ELR (cell line): ENCODE measurements at regions not wholly inside any gene's neighbourhood (a gene's known extent, or its start where the extent isn't known, plus 50 kb on each side); places are given as distances from the start of the nearest gene placed in this dataset.

Experiments
- DNase-seq: peaks from one replicate; pipeline ENCODE4 v3.0.0-alpha.2; 2015; ENCODE audit warnings: low read depth

DNA sequence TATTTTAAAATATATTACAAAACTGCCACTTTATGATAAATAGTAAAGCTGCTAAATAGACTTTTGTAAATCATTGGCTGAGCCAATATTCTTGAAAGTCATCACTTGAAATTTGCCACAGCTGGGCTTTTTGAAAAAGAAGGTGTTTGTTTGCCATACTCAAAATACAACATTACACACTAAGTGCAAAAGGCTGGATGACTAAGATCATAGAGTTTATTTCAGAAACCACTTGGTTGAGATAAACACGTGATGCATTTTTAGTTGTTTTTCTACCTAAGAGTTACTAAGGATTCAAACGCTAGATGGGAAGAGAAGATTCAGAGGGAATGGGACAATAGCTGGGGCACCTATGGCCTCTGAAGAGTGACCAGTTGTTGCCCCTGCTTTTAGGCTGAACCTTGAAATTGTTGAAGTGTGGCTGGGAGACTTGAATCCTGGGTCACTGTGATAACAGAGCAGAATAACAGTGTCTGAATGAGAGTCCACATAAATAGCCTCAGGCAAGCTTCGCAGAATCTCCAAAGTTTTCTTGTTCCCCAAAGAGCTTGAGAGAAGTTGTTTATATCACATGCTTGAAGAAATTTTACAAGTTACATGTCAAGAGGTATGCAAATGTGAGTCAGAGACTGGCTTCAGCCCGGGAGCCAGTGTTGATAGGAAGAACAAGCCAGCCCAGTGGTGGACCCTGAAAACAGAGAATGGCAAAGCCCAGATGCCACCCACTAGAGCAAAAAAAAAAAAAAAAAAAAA, 409.8 kb downstream of the GPD2 start:
- DNase-seq, result no peak

DNA sequence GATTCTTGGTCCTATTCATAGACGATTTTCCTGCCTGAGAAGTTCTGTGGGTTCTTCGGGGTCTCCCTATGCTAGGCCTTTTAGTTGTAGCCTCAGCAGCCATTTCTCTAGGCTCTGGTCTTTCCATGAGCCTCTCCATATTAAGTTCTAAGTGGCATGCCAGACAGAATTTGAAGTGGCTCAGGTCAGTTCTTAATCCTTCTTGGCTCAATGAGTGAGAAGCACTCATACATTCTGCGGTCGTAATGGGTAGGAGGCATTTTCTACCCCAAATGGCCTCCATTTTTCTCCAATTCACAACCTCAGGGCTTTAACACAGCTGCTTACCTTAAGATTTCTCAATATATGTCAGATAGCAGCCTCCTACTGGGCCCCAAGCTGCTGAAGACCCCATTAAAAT, 405.3 kb upstream of the GALNT5 start:
- no peak for DNase-seq

DNA sequence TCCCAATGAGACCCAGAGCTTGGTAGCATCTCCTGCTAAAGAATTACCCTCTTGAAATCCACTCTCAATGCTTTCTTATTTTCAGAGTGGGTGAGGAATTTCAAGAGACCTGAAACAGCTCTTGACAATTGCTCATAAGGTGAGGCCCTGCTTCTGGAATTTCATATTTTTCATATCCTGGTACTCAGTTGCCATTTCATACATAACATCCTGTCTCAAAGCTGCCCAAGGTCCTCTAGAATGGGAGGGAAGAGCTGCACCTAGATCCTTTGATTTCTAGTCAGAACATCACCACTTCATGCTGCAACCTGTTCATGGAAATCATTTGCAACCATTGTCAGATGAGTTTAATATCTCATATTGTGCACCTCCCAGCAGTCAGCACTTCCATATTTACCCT, 404.8 kb upstream of the GALNT5 start:
- no peak for DNase-seq

DNA sequence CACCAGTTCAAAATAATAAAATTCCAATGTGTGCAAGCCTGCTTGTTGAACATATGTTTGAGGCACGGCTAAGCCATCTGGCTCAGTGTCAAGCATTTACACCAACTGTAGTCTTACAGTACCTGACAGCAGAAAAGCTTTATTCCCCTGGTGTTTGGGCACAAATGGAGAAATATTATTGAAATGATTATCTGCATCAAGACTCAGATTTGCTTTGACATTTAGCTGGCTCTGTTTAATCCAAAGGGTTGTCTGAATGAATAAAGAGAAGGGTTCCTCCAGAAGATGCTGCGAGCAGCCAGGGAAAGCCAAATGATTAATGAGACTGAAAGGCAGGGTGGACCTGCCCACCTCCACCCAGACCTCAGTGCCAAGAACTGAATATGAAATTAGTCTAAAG, 393.2 kb upstream of the GALNT5 start:
- no peak for DNase-seq

DNA sequence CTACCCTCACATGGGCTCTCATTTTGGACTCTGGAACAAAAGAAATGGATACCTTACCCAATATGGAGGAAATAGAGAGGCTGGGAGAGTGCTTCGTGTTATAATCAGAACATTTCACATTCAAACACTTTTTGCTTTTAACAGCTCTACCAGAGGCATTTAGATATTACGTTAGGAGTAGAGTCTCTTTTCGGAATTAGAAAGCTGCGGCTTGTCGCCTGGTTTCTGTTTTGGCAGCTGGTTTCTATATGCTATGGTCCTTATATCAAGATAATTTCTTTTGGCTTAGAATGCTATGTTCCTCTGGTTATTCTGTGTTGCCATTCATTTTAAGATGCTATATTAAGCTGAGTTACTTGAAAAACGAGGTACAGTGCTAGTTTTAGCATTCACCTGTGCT, 392.8 kb upstream of the GALNT5 start:
- DNase-seq, result no peak

DNA sequence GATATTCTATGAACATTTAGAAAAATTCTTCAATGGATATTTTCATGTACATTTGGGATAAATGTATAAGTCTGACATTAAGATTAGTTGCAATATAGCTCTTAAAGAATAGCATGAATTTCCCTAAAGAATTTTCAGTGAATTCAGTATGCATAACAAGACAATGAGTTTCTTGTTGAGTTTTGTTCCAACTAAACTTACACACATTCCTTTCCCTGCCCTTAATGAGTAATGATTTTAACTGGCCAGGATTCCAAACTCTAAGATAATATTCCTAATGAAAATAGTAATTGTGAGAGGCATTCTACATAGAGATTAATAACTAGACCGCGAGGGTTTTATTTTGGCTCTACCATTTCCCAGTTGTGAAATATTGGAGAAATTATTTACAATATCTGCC, 390.3 kb upstream of the GALNT5 start:
- no peak for DNase-seq

DNA sequence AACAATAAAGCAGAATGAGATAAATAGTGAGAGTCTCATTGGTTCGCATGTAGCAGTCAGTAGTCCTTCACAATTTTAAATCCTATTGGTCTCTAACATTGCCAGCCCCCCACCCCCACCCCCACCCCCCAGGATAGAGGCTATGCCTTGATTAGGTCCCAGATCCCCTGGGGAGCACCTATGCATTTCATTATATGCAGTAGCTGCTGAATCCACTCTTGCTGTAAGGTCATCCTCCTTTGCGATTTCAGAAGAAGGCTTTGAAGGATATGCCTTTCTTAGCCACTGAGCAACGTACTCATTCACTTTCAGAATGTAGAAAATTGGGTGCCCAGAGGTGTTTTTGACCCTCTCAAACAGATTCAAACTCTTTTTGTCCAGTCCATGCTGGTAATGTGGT, 382.8 kb upstream of the GALNT5 start:
- DNase-seq, result no peak

DNA sequence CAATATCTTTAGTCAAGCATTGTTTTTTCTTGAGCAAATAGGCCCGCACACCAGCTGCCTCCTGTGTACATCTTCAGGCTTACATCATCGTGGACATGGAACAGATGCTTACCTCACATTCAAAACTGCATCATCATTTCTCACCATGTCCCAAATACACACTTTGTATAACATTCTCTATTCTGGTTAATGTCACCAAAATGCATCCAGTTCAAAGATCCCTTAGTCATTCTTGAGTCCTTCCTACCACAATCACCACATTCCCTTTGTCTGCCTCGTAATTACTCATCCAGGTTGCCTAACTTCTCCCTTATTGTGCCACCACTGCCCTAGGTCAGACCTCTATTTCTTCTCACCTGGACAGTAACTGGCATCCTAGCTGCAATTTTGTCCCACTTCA, 373.7 kb upstream of the GALNT5 start:
- DNase-seq, result peak; percentile 58

DNA sequence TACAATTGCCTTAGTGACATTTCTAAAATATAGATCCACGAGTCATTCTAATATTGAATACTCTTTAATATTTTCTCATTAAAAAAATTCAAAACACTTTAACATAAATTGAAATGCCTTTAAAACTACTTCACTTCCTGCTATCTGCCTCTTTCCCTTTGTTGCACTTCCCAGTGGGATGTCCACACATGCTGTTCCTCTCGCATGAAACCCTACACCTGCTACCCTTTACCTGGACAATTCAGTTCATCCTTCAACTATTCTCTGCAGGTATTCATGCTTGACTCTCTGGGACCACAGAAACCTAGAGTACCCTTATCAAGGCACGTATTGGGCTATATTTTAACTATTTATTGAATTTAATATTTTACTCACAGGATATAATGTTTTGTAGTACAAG, 373.3 kb upstream of the GALNT5 start:
- no peak for DNase-seq

DNA sequence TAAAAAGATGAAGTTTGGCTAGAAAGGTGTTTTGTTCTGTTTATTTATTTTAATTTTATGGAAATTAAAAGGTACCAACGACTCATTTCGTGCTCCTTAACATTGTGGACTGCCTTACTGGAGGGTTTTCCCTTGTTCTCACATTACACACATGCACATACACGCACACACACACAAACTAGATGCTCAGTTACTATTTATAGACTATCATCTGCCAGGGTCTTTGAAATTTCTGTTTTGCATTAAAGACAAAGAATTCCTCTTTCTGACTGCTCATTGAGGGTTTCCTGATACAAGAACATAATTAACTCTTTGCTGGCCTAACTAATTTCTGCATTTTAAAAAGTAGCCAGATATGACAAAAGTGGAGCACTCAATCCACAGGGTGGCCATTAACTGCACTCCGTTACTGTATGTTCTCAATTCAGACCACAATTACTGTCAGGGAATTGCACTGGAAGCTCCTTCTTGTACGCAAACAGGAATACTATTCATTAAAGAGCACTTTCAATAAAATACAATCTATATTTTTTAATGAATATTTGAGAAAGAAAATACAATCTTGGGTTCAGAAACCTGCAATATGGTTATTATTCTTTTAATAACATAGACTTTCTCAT, 366.9 kb upstream of the GALNT5 start:
- DNase-seq, result no peak

DNA sequence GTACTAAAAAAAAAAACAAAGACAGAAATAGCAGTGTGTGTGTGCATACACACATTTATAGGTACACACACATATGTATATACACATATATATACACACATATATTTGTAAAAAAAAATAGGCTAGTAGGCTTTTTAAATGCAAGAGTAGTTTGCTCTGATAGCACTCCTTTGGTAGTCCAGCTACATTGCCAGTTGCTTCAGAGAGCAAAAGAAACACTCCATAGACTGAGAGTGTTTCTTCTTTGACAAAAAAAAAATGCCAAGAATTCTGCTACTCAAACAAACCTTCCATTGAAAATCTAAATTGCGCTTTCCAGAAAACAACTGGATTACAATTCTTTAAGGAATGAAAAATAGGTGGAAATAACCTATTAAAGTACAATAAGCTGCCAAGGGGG, 365.9 kb upstream of the GALNT5 start:
- DNase-seq, result no peak

DNA sequence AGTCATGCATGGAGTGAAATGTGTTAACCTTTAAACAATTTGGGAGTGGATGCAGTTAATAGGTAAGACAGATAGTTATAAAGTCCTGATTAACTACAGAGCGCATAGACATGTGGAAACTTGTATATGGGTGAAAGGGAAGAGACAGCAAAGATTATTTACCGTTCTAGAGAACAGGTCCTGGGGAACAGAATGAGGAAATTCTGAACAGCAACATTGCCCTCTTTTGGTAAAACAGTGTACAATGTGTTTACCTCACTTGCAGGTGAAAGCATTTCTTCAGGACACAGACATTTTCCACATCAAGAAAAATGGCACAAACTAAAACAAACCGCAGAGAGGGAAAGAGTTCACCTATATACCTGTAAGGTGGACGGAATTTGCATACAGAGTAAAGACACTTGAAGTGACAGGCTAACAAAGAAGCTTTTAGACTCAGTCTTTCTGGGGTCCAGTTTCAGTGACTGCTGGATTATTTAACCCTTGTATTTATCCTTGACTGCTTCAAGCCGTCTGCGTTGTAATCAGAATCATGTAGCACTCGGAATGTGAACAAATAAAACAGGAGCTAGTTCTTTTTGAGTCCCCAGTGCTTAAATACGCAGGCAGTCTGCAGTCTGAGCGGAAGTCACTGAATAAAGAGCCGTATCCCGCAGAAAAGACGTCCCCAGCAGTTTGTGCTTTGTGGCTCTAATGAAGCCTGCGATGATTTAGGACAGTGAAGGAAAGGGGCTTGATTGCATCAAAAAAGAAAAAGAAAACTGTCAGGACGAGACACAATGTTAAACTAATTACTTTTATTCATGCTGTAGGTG, 364.8 kb upstream of the GALNT5 start:
- peak; percentile 53 for DNase-seq

DNA sequence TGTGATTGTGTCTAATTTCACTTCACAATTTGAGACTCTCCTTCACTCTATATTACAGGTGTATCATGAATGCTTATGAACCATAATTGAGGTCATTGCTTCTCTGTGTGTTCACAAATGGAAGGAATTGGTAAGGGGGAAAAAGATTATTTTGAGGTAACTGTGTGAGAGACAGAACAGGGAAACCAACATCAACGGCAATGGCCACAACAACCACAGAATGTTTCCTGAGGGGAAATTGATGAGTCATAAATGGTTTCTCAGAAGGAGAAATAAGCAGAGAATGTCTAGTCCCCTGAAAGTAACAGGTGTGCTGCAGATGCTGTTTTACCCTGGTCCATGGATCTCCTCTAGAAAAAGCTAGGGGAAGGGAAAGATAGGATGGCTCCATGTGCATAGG, 361.2 kb upstream of the GALNT5 start:
- DNase-seq, result peak; percentile 83

DNA sequence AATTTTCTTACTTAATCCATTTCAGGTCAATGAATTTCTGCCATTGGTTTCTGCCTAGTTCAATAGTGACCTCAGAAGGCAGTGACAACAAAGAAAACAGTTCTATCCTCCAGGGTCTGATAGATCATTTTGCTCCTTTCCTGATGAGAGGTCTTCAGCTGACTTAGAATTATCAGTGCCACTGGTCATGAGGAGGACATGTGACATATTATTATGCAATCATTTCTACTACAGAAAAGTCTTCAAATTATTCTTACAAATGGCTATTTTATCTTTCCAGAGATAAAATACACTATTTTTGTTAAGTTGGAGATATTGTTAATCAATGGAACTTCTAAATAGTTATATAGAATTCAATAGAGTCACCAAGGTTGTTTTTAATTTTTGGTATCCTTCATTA, 360.0 kb upstream of the GALNT5 start:
- DNase-seq, result no peak

DNA sequence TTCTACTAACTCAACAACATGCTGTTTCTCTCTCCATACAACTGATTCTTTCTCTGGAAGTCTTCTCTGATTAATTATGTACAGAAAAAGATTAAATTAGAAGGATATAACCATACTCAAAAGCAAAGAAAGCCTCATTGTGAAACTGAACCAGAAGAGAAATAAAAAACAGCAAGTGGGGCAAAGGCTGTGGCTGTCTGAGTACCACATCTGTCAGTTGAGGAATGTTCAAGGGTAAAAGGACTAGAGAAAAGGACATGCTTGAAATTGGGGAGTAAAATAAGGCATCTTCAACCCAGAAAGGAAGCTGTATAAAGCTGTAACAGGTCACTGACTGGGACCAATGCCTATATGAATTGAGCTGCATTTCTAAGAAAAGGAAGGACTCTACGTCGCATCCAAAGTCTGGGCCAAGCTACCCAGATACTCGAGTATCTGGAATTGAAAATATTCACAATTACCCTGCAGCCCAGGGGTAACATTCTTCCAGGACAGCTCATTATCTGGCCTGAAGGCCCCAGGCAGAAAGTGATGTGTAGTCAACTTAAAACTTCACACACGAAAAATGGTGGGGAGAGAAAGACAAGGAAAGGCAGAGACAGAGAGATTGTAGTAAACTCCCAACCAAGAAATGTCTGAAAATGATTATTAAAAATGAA, 356.0 kb upstream of the GALNT5 start:
- peak; percentile 70 for DNase-seq

DNA sequence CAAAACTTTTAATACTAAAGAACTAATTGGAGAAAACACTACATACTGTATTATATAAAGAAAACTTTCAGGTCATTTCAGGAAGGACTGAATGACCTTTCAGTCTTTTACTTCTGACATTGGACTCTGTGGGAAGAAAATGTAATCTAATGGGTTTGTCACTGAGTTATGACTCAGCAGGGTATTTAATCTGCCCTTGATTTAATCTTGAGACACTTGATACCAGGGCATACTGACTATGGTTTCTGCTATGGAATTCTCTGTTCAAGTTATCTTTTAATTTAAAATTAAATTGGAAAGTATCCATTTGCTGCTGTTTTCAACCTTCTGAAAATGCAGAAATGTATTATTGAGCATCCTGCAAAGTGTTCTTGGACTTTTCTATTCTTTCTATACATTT, 354.2 kb upstream of the GALNT5 start:
- peak; percentile 53 for DNase-seq

DNA sequence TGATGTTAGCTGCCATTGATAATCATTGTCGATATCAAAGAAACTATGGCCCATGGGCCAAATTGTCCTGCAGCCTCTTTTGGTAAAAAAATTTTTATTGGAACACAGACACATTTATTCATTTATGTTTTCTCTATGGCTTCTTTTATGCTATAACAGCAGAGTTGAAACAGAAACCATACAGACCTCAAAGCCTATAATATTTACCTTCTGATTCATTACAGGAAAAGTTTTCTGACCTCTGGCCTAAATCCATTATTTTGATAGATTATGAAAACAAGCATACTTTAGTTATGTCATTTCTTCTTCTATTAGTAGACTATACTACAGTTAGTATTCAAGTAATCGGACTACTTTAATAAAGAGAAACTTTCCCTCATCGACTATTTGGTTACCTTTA, 349.7 kb upstream of the GALNT5 start:
- DNase-seq, result peak; percentile 36

DNA sequence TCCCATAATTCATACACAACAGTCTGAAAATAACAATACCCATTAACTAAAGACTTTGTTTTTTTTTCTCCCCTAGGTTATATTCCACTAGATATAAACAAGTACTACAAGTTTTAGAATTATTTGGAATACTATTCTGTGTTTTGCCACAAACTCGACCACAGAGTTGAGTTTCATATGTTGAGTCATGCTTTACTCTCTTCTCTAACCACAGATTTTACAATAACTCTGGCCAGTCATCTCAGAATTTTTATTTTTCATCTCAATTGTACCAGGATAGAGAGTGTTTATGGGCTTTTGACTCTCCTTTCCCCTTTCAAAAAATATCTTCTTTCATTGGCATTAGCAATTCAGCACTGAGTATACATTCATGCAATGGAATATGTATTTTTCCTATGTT, 348.7 kb upstream of the GALNT5 start:
- peak; percentile 84 for DNase-seq

DNA sequence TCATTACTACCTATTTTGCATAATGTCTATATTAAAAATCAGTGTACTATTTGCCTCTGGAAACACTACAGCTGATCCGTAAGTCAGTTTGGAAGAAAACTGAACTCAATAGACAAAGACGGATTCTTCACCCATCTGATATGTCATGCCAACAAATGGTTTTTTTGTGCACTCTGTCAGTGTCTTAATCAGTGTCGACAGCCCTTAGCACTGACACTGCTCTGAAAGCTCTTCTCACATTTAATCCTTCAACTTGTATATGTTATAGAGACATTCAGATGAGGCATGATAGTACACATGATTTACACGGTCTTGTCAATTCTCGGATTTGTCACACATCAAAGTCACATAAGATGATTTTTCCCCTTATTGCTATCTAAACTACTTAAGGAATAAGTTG, 347.5 kb upstream of the GALNT5 start:
- no peak for DNase-seq

DNA sequence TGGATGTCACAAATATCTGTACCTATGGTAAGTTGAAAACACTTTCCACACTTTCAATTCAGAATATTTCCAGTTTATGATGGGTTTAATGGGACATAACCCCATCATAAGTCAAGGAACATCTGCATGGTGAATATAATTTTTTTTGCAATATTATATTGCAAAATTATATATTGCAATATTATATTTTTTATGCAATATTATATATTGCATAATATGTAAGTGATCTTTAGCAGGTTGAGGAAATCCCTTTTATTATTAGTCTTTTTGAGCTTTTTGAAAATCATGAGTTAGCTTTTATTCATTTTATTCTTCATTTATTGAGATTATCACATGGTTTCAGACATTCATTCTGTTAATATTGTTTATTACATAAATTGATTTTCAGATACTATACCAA, 342.2 kb upstream of the GALNT5 start:
- no peak for DNase-seq

DNA sequence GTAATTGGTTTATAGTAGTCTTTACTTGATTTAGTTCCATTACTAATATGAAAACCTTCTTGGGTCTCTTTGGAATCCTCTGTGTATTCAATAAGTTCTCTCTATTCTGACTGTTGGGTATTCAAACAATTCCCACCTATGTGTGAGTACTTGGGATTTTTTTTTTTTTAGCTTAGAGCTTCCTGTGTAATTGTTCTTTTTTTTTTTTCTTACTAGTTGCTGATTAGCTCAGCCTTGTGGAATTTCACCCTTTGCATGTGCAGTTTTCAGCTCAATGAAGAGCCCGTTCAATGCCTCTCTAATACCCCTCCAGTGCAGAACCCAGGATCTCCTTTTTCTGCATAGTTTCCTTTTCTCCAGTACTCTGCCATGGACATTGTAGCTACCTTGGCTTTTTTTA, 339.1 kb upstream of the GALNT5 start:
- peak; percentile 36 for DNase-seq

DNA sequence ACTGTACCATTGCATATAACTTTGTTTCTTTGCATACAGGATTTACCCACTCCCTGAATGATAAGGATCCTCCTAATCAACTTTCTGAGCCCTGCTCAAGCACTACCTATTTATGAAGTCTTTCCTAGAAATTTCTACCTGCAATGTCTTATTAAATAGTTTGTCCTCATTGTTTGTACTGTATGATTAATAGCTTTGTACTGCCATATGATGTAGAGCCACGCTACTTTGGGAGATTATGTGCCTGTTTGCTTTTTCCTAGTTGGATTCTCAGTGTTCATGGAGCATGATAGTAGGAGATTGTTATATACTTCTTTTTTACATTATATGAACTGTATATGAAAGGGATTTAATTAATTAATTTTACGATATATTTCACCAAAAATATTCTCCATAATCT, 327.1 kb upstream of the GALNT5 start:
- DNase-seq, result no peak
